ENCODE measurements at regions not wholly inside any gene's neighbourhood (a gene's known extent, or its start where the extent isn't known, plus 50 kb on each side); places are given as distances from the start of the nearest gene placed in this dataset.

DNA sequence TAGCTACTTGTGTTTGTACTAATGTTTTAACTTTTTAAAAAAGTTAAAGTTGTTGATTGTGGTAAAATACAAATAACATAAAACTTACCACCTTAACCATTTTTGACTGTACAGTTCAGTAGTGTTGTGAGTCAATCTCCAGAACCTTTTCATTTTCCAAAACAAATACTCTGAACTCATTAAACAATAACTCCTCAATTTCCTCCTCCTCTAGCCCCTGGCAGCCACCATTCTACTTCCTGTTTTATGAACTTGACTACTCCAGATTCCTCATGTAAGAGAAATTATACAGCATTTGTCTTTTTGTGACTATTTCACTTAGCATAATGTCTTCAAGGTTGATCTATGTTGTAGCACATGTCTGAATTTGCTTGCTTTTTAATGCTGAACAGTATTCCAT, 299.1 kb upstream of the AMIGO2 start:
- Histone ChIP-seq H3K23ac (ENCODE audit: low read depth, low read length) (no peak overlapping the region), H3K56ac (ENCODE audit: extremely low read depth, insufficient read depth, low read length) (no peak overlapping the region), H2AK5ac (ENCODE audit: low read depth, low read length) (no peak overlapping the region), H3K27ac (ENCODE audit: insufficient read depth, low read length) (no peak overlapping the region), H3K4me1 (ENCODE audit: control insufficient read depth, insufficient read depth, low read length) (peaks cover 9% of the 10 kb centered on the region), H2BK15ac (ENCODE audit: low read depth, low read length) (no peak overlapping the region), H3K9me1 (ENCODE audit: insufficient read depth, low read length) (peaks cover 3% of the 10 kb centered on the region; the same call in 1 of the 2 replicates), H4K20me1 (ENCODE audit: insufficient read depth, low read length) (no peaks in the 10 kb centered on the region), H3K9me3 (ENCODE audit: control insufficient read depth, insufficient read depth, low read length) (no peaks in the 10 kb centered on the region), H3K18ac (ENCODE audit: low read depth, low read length) (peak overlapping the region; percentile 61; the same call in 1 of the 2 replicates), H2BK120ac (ENCODE audit: low read depth, low read length) (no peak overlapping the region), H3K36me3 (ENCODE audit: control insufficient read depth, insufficient read depth, low read length) (no peaks in the 10 kb centered on the region), H2BK20ac (ENCODE audit: low read depth, low read length) (peak overlapping the region; percentile 6; the same call in 1 of the 2 replicates), H2BK5ac (ENCODE audit: low read depth, low read length, poor library complexity, severe bottlenecking) (peak overlapping the region; percentile 95), H3K79me1 (ENCODE audit: low read depth in 1 of 2, low read length in 2 of 2) (no peaks in the 10 kb centered on the region), H3K14ac (replicated peaks; ENCODE audit: low read depth, low read length) (0 out of 2 replicates have a peak overlapping the region, but pooled peaks have one; percentile 0), H2AFZ (replicated peaks; ENCODE audit: low read length, poor library complexity) (no peak overlapping the region), H3K4me3 (ENCODE audit: insufficient read depth, low read depth, low read length) (no peak overlapping the region), H4K5ac (ENCODE audit: low read depth, low read length) (no peak overlapping the region; the same call in 1 of the 2 replicates), H2AK9ac (replicated peaks; ENCODE audit: low read depth, low read length, poor library complexity) (no peak overlapping the region), H3K4ac (ENCODE audit: low read depth, low read length) (no peak overlapping the region), H4K8ac (ENCODE audit: low read depth in 2 of 2, low read length in 2 of 2) (peak overlapping the region in 1 of 2 experiments; percentile 30; a peak in 1 of 4 replicates), H3K27me3 (ENCODE audit: control insufficient read depth, insufficient read depth, low read length) (no peaks in the 10 kb centered on the region), H3K9ac (ENCODE audit: low read depth, low read length) (no peak overlapping the region), H4K91ac (ENCODE audit: insufficient read depth, low read depth, low read length) (no peak overlapping the region), H3K4me2 (ENCODE audit: low read depth, low read length) (no peak overlapping the region)
- BruUV-seq (replicated peaks), result no TSS peak
- TF ChIP-seq BHLHE40 (IDR thresholded peaks at IDR 0.05; ENCODE audit: low read depth, low read length), result no peak
- TF ChIP-seq, protein P1, sequence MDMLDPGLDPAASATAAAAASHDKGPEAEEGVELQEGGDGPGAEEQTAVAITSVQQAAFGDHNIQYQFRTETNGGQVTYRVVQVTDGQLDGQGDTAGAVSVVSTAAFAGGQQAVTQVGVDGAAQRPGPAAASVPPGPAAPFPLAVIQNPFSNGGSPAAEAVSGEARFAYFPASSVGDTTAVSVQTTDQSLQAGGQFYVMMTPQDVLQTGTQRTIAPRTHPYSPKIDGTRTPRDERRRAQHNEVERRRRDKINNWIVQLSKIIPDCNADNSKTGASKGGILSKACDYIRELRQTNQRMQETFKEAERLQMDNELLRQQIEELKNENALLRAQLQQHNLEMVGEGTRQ (IDR thresholded peaks at IDR 0.05; ENCODE audit: low read depth, low read length), result no peak
- TF ChIP-seq MXI1 (IDR thresholded peaks at IDR 0.05; ENCODE audit: borderline replicate concordance, low read depth, low read length), result no peak
- no peak for TF ChIP-seq RFX5 (IDR thresholded peaks at IDR 0.05; ENCODE audit: low read depth, low read length)
- no peak for ATAC-seq (ENCODE audit: low read depth)
- ChIA-PET POLR2A (ENCODE audit: unreplicated experiment) (interaction anchor here (0.6 kb wide), 1 partner anchor 8 kb away, joined by 3 read pairs; no protein-coding TSS in a partner anchor), CTCF (interaction anchor here (1.2 kb wide), 1 partner anchor 18 kb away, joined by 5 read pairs; no protein-coding TSS in a partner anchor)
- dilution Hi-C loops (cut with HindIII; ENCODE audit: low sequenced_read_pairs, unreplicated experiment), result no loop called here
- in situ Hi-C loops (cut with MboI; ENCODE audit: low sequenced_read_pairs), result no loop called here
- intact Hi-C loops (cut with micrococcal nuclease), result no loop called here
- peak; percentile 25 for DNase-seq
